GM10266 (cell line): ENCODE measurements at regions not wholly inside any gene's neighbourhood (a gene's known extent, or its start where the extent isn't known, plus 50 kb on each side); places are given as distances from the start of the nearest gene placed in this dataset.

Source experiments
- DNase-seq: peaks from one replicate; pipeline ENCODE4 v3.0.0; 2012; ENCODE audit errors: extremely low spot score
- CTCF ChIP-seq: IDR thresholded peaks from 2 replicates; pipeline ENCODE4 v1.5.1; 2012; ENCODE audit warnings: mild to moderate bottlenecking, low read depth; ENCODE audit not compliant: control insufficient read depth, insufficient read depth; ENCODE audit errors: missing control alignments

DNA sequence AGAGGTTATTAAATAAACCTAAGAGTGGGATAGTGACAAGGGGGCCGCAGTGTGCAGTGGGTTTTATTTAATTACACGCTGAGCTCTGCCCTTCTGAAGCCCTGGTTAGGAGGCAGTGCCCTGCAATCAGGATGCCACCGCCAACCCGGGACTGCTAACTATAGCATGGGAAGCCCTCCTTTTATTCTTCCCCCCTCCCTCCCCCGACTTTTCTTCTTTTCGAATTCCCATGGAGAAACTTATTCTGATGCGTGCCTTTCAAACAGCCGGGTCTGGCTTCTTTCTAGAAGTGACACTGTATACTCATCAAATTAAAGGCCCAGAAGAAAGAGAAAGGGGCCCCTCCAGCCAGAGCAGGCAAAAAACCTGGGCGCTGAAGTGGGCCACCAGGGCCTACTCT is 91.3 kb upstream of the ANO1 start:
- DNase-seq, result no peak
- no peak for TF ChIP-seq CTCF

GRCh38 chr11:69992026-69992425 is 86.1 kb upstream of the ANO1 start:
- no peak for TF ChIP-seq CTCF
- no peak for DNase-seq

DNA sequence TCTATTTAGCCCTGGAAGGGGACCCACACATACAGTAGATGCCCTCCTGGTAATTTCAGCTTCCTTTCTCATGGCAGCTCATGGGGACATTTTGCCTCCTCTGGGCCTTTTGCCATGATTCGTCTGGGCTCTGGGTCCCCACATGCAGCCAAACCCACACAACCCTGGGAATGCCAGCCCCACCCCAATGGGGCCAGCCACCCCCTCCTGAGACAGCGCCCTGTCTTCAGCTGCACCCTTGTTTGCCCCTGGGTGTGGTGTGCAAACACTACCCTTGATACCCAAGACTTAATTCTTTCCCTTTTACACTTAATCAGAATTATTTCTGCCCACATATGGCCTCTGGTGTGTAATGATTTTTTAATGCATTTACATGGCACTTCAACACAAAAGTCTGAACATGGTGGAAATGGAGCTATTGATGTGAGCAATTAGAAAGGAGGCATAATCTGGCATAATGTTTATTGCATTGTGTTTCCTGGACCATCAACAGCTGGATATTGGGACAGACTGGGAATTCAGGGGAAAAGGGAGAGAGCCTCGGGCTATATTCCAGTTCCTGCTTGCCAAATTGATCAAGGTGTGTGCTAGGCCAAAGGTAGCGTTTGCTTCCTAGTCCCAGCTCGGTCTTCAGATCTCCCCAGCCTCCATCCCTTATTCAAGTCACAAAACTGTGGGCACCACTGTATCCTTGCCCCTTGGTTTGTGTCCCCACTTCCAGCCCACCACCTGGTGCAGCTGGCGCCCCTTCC is 85.0 kb upstream of the ANO1 start:
- no peak for DNase-seq
- no peak for TF ChIP-seq CTCF

GRCh38 chr11:69994810-69995209 is 83.3 kb upstream of the ANO1 start:
- TF ChIP-seq CTCF, result no peak
- DNase-seq, result no peak

GRCh38 chr11:69995697-69996096 is 82.4 kb upstream of the ANO1 start:
- TF ChIP-seq CTCF, result no peak
- no peak for DNase-seq

DNA sequence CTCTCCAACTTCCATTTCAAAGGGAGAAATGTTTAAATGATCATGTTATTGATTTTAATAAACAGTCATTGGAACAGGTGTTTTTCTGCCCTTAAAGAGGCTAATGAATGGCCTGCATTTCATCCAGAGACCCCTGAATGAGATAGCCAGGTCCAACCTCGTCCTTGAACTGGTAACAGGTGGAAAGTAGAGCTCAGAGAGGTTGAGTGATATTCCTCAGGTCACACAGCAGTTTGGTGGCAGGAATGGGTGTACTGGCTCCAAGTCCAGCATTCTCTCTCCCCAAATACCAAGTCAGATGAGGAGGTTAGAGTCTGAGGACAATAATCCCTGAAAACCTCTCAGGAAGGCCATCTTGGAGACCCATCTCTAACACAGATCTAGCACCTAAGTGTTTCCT is 81.7 kb upstream of the ANO1 start:
- no peak for TF ChIP-seq CTCF
- DNase-seq, result no peak

DNA sequence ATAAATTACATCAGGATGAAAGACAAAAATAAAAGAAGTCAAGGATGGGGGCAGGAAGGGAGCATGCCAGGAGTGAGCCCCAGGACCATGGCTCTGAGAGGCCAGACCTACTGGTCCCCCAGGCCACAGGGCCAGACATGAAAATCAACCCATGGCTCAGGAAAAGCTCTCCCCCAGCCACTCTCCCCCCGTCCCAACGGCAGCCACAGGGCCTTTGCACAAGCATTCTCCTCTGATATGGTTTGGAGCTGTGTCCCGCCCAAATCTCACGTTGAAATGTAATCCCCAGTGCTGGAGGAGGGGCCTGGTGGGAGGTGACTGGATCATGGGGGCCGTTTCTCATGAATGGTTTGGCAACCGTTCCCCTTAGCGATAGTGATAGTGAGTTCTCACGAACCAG is 80.8 kb upstream of the ANO1 start:
- DNase-seq, result no peak
- TF ChIP-seq CTCF, result no peak
